Ishikawa (cell line): ENCODE measurements at regions not wholly inside any gene's neighbourhood (a gene's known extent, or its start where the extent isn't known, plus 50 kb on each side); places are given as distances from the start of the nearest gene placed in this dataset.

Experiments
- CEBPB ChIP-seq: IDR thresholded peaks from 2 replicates; pipeline ENCODE4 v1.6.1; 2012
- EGR1 ChIP-seq: IDR thresholded peaks from 2 replicates; pipeline ENCODE4 v1.6.1; 2012
- EP300 ChIP-seq: IDR thresholded peaks from 2 replicates; pipeline ENCODE4 v1.6.1; 2012; ENCODE audit warnings: borderline replicate concordance
- FOXM1 ChIP-seq: IDR thresholded peaks from 2 replicates; pipeline ENCODE4 v1.6.1; 2012; ENCODE audit warnings: low read depth, borderline replicate concordance
- NFIC ChIP-seq: IDR thresholded peaks from 2 replicates; pipeline ENCODE4 v1.6.1; 2012
- RAD21 ChIP-seq: IDR thresholded peaks from 2 replicates; pipeline ENCODE4 v1.6.1; 2012; ENCODE audit warnings: low read depth
- TAF1 ChIP-seq: IDR thresholded peaks from 2 replicates; pipeline ENCODE4 v1.6.1; 2012; ENCODE audit warnings: low read depth, mild to moderate bottlenecking
- TEAD4 ChIP-seq: IDR thresholded peaks from 2 replicates; pipeline ENCODE4 v1.6.1; 2012
- YY1 ChIP-seq: IDR thresholded peaks from 2 replicates; pipeline ENCODE4 v1.6.1; 2012; ENCODE audit warnings: low read depth
- ZBTB7A ChIP-seq: IDR thresholded peaks from 2 replicates; pipeline ENCODE4 v1.6.1; 2012; ENCODE audit warnings: low read depth
- TF ChIP-seq, protein P1 (sequence below): IDR thresholded peaks from 2 replicates; pipeline ENCODE4 v1.6.1; 2012; ENCODE audit warnings: low read depth, mild to moderate bottlenecking
- TF ChIP-seq, protein P2 (sequence below): IDR thresholded peaks from 2 replicates; pipeline ENCODE4 v1.6.1; 2012

DNA sequence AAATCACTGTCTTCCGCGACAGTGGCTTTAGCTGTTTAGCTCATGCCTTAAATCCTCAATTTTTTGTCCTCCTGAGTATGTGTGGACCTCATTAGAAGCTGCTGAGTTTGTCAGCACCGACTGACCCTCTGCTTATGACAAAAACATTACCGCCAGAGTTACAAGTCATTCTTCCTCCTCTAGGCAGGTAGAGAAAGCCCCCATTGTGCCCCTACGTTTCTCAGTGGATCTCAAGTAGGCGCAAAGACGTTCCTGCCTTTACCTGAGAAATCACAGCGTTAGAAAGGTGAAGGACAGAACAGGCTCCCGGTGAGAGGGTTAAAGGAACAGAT lies 227.3 kb upstream of the PDE10A start:
- TF ChIP-seq EGR1 (no peak), NFIC (no peak), YY1 (no peak), EP300 (no peak), CEBPB (no peak), ZBTB7A (no peak), TAF1 (no peak), TEAD4 (no peak), RAD21 (no peak), FOXM1 (no peak)
- TF ChIP-seq, protein P1, sequence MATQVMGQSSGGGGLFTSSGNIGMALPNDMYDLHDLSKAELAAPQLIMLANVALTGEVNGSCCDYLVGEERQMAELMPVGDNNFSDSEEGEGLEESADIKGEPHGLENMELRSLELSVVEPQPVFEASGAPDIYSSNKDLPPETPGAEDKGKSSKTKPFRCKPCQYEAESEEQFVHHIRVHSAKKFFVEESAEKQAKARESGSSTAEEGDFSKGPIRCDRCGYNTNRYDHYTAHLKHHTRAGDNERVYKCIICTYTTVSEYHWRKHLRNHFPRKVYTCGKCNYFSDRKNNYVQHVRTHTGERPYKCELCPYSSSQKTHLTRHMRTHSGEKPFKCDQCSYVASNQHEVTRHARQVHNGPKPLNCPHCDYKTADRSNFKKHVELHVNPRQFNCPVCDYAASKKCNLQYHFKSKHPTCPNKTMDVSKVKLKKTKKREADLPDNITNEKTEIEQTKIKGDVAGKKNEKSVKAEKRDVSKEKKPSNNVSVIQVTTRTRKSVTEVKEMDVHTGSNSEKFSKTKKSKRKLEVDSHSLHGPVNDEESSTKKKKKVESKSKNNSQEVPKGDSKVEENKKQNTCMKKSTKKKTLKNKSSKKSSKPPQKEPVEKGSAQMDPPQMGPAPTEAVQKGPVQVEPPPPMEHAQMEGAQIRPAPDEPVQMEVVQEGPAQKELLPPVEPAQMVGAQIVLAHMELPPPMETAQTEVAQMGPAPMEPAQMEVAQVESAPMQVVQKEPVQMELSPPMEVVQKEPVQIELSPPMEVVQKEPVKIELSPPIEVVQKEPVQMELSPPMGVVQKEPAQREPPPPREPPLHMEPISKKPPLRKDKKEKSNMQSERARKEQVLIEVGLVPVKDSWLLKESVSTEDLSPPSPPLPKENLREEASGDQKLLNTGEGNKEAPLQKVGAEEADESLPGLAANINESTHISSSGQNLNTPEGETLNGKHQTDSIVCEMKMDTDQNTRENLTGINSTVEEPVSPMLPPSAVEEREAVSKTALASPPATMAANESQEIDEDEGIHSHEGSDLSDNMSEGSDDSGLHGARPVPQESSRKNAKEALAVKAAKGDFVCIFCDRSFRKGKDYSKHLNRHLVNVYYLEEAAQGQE = no peak
- TF ChIP-seq, protein P2, sequence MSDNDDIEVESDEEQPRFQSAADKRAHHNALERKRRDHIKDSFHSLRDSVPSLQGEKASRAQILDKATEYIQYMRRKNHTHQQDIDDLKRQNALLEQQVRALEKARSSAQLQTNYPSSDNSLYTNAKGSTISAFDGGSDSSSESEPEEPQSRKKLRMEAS = no peak
